ENCODE measurements at regions not wholly inside any gene's neighbourhood (a gene's known extent, or its start where the extent isn't known, plus 50 kb on each side); places are given as distances from the start of the nearest gene placed in this dataset.

DNA sequence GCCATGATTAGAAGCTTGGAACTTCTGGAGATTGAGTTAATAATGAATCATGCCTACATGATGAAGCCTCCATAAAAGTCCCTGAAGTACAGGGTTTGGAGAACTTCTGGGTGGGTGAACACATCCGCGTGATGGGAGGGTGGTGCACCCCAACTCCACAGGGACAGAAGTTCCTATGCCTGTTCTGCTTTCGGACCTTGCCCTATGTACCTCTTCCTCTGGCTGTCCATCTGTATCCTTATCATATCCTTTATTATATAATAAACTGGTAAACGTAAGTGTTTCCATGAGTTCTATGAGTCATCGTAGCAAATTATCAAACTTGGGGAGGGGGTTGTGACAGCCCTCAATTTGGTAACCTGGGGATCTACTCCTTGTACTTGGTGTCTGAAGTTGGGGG lies 60.2 kb downstream of the ADM start:
- TF ChIP-seq POLR2A (IDR thresholded peaks at IDR 0.05; ENCODE audit: control extremely low read depth in 1 of 2, low read depth in 2 of 2, low read length in 2 of 2) (no peak), EP300 (IDR thresholded peaks at IDR 0.05; ENCODE audit: borderline replicate concordance in 1 of 2, low read depth in 2 of 2, low read length in 2 of 2) (no peak), JUN (IDR thresholded peaks at IDR 0.05; ENCODE audit: low read depth, low read length) (no peak), SUZ12 (IDR thresholded peaks at IDR 0.05; ENCODE audit: low read length) (no peak), ZNF274 (IDR thresholded peaks at IDR 0.05; ENCODE audit: borderline replicate concordance, extremely low read depth, low read length) (no peak), TEAD4 (IDR thresholded peaks at IDR 0.05; ENCODE audit: low read depth, low read length) (no peak), SP2 (IDR thresholded peaks at IDR 0.05; ENCODE audit: low read length) (no peak), NANOG (IDR thresholded peaks at IDR 0.05; ENCODE audit: insufficient read depth, low read depth, low read length, poor library complexity, severe bottlenecking) (no peak), CHD7 (IDR thresholded peaks at IDR 0.05; ENCODE audit: insufficient replicate concordance, low read length) (no peak), EZH2 (IDR thresholded peaks at IDR 0.05; ENCODE audit: low read depth, low read length, severe bottlenecking) (no peak), CREB1 (IDR thresholded peaks at IDR 0.05) (no peak), POU5F1 (IDR thresholded peaks at IDR 0.05; ENCODE audit: low read depth, low read length) (no peak)
- TF ChIP-seq, protein P1, sequence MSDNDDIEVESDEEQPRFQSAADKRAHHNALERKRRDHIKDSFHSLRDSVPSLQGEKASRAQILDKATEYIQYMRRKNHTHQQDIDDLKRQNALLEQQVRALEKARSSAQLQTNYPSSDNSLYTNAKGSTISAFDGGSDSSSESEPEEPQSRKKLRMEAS (IDR thresholded peaks at IDR 0.05) = no peak
- TF ChIP-seq, protein P2, sequence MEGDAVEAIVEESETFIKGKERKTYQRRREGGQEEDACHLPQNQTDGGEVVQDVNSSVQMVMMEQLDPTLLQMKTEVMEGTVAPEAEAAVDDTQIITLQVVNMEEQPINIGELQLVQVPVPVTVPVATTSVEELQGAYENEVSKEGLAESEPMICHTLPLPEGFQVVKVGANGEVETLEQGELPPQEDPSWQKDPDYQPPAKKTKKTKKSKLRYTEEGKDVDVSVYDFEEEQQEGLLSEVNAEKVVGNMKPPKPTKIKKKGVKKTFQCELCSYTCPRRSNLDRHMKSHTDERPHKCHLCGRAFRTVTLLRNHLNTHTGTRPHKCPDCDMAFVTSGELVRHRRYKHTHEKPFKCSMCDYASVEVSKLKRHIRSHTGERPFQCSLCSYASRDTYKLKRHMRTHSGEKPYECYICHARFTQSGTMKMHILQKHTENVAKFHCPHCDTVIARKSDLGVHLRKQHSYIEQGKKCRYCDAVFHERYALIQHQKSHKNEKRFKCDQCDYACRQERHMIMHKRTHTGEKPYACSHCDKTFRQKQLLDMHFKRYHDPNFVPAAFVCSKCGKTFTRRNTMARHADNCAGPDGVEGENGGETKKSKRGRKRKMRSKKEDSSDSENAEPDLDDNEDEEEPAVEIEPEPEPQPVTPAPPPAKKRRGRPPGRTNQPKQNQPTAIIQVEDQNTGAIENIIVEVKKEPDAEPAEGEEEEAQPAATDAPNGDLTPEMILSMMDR (IDR thresholded peaks at IDR 0.05; ENCODE audit: control extremely low read depth in 1 of 3, insufficient read depth in 1 of 3, low read depth in 1 of 3, low read length in 3 of 3) = no peak
